Pulmonary artery endothelial cell (primary cell): ENCODE measurements at regions not wholly inside any gene's neighbourhood (a gene's known extent, or its start where the extent isn't known, plus 50 kb on each side); places are given as distances from the start of the nearest gene placed in this dataset.

Experiments
- DNase-seq: peaks from one replicate; pipeline ENCODE4 v3.0.0-alpha.2; 2011; ENCODE audit warnings: low read depth, low spot score

DNA sequence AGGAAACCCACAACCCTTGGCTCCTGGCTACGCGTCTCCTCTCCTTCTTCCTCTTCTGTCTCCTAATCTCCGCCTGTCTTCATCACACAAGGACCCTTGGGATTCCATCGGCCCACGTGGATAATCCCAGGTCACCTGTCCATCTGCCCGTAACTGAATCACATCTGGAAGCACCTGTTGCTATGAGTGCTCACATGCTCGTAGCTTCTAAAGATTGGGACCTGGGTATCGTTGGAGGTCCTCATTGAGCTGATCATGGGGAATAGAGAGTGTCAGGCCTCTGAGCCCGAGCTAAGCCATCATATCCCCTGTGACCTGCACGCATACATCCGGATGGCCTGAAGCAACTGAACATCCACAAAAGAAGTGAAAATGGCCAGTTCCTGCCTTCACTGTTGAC lies 175.4 kb downstream of the SHOX start:
- no peak for DNase-seq

GRCh38 chrX:805103-805670 lies 174.6 kb downstream of the SHOX start:
- DNase-seq: no peak

DNA sequence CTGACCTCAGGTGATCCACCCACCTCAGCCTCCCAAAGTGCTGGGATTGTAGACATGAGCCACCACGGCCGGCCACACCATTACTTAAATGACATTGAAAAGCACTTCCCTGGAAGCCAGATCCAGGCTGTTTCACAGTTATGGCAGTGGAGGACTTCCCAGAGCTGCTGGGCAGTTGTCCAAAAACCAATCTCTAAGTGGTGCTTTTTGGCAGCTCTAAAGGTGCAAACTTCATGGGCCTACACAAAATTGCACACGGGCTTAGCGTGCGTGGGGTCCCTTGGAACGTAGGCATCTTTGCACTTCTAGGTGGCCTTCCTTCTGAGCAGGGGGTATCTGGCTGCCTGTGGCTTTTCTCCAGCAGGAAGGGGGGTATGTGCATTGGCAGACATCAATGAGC lies 172.3 kb downstream of the SHOX start:
- DNase-seq: no peak

DNA sequence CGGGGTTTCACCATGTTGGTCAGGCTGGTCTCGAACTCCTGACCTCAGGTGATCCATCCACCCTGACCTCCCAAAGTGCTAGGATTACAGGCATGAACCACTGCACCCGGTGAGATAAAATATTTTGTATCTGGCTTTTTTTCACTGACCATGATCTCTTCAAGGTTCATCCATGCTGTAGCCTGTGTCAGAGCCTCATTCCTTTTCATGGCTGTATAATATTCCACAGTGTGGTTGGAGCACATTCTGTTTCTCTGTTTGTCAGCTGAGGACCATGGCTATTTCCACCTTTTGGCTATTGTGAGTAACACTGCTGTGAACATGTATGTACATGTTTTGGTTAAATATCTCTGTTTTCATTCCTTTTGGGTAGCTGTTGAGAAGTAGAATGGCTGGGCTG lies 169.2 kb downstream of the SHOX start:
- DNase-seq: no peak

DNA sequence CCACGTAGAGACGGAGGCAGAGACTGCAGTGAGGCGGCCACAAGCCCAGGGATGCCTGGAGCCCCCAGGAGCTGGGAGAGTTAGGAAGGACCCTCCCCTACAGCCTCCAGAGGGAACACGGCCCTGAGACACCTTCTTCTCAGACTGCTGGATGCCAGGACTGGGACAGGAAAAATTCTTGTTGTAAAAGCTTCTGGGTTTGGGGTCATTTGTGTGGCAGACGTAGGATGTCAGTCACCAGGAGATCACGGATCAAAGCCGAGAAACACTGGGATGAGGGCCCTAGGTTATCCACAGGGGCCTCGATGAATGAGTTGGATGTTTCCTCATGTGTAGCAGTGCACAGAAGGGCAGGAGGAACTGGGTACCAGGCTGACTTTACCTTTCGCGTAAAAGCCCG lies 163.7 kb downstream of the SHOX start:
- no peak for DNase-seq

- no peak for DNase-seq
These were observed 162.7 kb downstream of the SHOX start for GRCh38 chrX:793216-793770.

GRCh38 chrX:791479-792034 lies 161.0 kb downstream of the SHOX start:
- DNase-seq: no peak

- DNase-seq: no peak
These were observed 160.3 kb downstream of the SHOX start for GRCh38 chrX:790783-791360.

- no peak for DNase-seq
These were observed 159.5 kb downstream of the SHOX start for GRCh38 chrX:790041-790506.

DNA sequence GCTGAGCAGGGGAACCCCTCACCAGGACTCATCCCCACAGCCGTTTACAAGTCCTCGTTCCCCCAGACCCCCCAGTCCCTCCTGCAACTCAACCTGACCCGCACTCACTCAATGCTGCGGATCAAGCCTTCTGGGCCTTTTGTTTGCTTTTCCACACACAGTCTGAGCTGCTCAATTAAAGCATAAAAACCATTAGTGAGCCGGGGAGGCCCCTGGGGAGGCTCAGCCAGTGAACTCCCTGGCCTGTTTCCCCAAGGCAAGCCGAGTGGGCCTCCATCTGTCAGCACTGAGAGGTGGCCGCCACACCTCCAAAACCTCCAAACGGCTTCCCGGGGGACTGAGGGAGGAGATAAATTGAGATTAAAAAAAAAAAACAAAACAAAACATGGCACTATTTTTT lies 158.5 kb downstream of the SHOX start:
- DNase-seq: no peak

DNA sequence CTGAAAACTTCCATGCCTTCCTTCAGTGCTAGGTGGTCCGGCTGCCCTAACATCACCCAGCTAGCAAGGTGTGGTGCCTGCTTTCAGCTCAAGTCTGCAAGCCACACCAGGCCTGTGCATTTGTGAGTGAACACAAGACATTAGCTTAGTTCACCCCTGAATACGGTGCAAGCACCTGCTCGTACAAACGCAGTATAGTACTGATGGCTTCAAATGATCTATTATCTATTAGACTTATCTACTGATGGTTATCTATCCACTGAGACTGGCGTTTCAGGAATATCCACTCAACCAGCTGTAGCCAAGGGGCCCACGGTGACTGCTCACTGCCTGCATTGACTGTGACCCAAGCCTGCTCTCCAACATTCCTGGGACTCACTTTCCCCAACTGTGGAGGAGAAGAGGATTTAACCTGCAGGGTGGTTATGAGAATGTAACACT lies 155.9 kb downstream of the SHOX start:
- no peak for DNase-seq

DNA sequence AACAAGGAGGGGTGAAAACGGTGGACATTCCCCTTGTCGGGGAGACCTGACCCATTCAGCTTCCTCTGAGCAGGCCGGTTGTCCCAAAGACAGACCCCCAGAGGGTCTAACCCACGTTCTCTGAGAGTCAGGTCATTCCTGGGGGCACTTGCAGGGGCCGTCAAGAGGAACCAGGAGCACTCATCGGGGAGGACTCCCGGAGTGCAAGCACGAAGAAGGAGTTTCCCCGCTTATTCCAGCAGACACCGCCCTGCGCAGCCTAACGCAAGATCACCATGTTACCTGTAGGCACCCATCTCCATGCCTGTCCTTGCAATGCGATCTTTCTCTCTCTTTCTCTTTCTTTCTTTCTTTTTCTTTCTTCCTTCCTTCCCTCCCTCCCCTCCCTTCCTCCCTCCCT lies 154.2 kb downstream of the SHOX start:
- no peak for DNase-seq

GRCh38 chrX:781224-782204 lies 150.9 kb downstream of the SHOX start:
- DNase-seq: no peak

- DNase-seq: no peak
These were observed 146.1 kb downstream of the SHOX start for GRCh38 chrX:776529-777230.

DNA sequence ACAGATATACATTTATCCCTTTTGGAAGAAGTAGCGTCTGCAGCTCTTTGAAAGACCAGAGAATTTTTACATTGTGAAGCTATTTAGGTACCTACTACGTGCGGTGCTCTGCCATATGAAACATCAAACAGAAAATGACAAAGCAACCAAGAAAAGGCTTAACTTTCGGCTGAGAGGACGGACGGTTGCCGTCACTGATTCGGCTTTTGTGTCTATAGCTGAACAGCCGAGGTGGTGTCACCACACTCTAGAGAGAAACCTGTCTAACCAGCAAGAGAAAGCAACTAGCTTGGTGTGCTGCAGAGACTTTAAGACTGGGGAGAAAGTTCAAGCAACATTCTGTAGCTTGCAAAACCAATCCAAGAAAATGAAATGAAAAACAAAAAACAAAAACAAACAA lies 145.5 kb downstream of the SHOX start:
- no peak for DNase-seq

GRCh38 chrX:774536-774935 lies 143.9 kb downstream of the SHOX start:
- DNase-seq: no peak

GRCh38 chrX:773292-774025 lies 142.9 kb downstream of the SHOX start:
- no peak for DNase-seq

DNA sequence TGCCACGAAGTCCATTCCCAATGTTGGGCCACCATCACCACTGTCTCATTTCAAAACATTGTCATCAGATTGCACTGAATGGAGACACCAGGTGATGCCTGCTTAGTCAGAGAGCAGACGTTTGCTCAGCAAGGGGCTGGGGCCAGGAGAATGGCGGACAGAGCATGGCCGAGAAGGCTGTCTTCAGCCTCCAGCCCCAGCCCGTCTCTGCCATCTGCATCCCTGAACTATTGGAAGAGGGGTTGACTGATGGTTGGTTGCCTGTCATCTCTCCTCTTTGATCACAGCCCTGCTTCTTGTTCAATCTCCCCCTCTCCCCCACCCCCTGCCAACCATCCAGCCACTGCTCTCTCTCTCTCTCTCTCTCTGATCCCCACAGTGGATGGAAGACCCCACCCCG lies 140.9 kb downstream of the SHOX start:
- DNase-seq: no peak

- DNase-seq: no peak
These were observed 139.2 kb downstream of the SHOX start for GRCh38 chrX:769796-770195.

- DNase-seq: no peak
These were observed 138.0 kb downstream of the SHOX start for GRCh38 chrX:768596-768995.

GRCh38 chrX:758917-759316 lies 128.3 kb downstream of the SHOX start:
- no peak for DNase-seq
